Cardiac muscle cell (in vitro differentiated cells and primary cell): ENCODE measurements at regions not wholly inside any gene's neighbourhood (a gene's known extent, or its start where the extent isn't known, plus 50 kb on each side); places are given as distances from the start of the nearest gene placed in this dataset.

Source experiments
- DNase-seq, 2 donors: peaks; one replicate each; pipeline versions ENCODE4 v3.0.0 to v3.0.0-alpha.2; 2010 to 2017; ENCODE audit warnings: low read depth in 1 of 2, low spot score in 1 of 2
- H3K27ac ChIP-seq: fragments of 200-600 bp; sonication (generic); 2 replicates; pipeline ENCODE4 v1.5.1; 2016
- H3K27me3 ChIP-seq: fragments of 200-600 bp; sonication (generic); 2 replicates; pipeline ENCODE4 v1.6.0; 2016; ENCODE audit warnings: control low read depth
- H3K36me3 ChIP-seq: fragments of 200-600 bp; sonication (generic); 2 replicates; pipeline ENCODE4 v1.5.1; 2016; ENCODE audit warnings: control low read depth
- H3K4me1 ChIP-seq: fragments of 200-600 bp; sonication (generic); 2 replicates; pipeline ENCODE4 v1.8.1; 2017; ENCODE audit warnings: low read depth, mild to moderate bottlenecking, mixed run types
- H3K4me3 ChIP-seq: fragments of 200-600 bp; sonication (generic); 2 replicates; pipeline ENCODE4 v1.5.1; 2016; ENCODE audit warnings: mild to moderate bottlenecking
- H3K9me3 ChIP-seq: fragments of 200-600 bp; sonication (generic); 2 replicates; pipeline ENCODE4 v1.5.1; 2017; ENCODE audit warnings: low read depth, mild to moderate bottlenecking, control low read depth
- TF ChIP-seq, protein P1 (sequence below): IDR thresholded peaks from 2 replicates; pipeline ENCODE4 v1.5.1; 2012; ENCODE audit warnings: low read depth, mild to moderate bottlenecking, low read length

- TF ChIP-seq, protein P1, sequence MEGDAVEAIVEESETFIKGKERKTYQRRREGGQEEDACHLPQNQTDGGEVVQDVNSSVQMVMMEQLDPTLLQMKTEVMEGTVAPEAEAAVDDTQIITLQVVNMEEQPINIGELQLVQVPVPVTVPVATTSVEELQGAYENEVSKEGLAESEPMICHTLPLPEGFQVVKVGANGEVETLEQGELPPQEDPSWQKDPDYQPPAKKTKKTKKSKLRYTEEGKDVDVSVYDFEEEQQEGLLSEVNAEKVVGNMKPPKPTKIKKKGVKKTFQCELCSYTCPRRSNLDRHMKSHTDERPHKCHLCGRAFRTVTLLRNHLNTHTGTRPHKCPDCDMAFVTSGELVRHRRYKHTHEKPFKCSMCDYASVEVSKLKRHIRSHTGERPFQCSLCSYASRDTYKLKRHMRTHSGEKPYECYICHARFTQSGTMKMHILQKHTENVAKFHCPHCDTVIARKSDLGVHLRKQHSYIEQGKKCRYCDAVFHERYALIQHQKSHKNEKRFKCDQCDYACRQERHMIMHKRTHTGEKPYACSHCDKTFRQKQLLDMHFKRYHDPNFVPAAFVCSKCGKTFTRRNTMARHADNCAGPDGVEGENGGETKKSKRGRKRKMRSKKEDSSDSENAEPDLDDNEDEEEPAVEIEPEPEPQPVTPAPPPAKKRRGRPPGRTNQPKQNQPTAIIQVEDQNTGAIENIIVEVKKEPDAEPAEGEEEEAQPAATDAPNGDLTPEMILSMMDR: no peak
- no peak overlapping the region for H3K4me3 ChIP-seq
- no peaks in the 10 kb centered on the region for H3K27me3 ChIP-seq
- no peaks in the 10 kb centered on the region for H3K4me1 ChIP-seq
- H3K36me3 ChIP-seq: no peaks in the 10 kb centered on the region
- no peak for DNase-seq
- no peaks in the 10 kb centered on the region for H3K9me3 ChIP-seq
- no peak overlapping the region for H3K27ac ChIP-seq
Measured at GRCh38 chr7:423312-424260, 96.1 kb downstream of the PDGFA start.

GRCh38 chr7:424301-424935, 95.2 kb downstream of the PDGFA start:
- no peak for DNase-seq
- H3K4me1 ChIP-seq: no peaks in the 10 kb centered on the region
- H3K36me3 ChIP-seq: no peaks in the 10 kb centered on the region
- no peaks in the 10 kb centered on the region for H3K9me3 ChIP-seq
- H3K4me3 ChIP-seq: no peak overlapping the region
- H3K27ac ChIP-seq: no peak overlapping the region
- TF ChIP-seq, protein P1: no peak
- H3K27me3 ChIP-seq: no peaks in the 10 kb centered on the region

DNA sequence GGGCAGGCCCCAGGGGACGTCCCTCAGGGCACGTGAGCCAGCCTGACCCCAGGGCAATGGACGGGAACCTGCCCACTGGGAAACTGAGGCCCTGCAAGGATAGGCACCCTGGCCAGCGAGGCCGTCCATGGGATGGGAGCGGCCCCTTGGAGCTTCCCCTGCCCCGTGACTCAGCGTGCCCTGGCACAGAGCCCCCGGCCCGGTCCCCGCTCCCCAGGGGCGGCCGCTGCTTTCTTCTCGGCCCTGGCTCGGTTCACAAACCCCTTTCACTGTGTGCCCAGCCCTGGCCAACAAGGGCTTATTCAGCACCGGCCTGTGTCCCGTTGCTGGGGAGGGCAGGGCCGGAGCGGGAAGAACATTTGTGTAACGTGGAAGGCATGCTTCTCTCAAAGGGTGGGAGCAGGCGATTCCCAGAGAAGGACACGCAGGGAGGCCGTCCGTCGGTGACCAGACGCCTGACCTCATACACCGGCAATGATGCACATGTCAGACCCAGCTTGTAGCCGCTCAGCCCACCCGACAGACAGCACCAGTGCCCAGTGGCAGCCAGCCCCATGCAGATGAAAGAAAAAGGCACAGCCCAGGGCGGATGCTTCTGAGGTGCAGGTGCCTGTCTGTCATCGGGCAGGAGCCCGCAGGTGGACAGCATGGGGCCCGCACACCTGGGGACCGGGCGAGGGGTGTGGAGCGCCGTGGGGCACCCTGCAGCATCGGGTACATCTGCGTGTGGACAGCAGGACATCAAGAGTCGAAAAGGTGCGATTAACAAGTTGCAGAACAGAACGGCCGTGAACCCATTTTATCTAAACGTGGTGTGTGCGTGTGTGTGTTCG, 94.5 kb downstream of the PDGFA start:
- no peaks in the 10 kb centered on the region for H3K27me3 ChIP-seq
- no peaks in the 10 kb centered on the region for H3K4me1 ChIP-seq
- TF ChIP-seq, protein P1: no peak

GRCh38 chr7:425794-426188, 93.9 kb downstream of the PDGFA start:
- Histone ChIP-seq H3K4me3 (no peak overlapping the region), H3K9me3 (no peaks in the 10 kb centered on the region), H3K27me3 (no peaks in the 10 kb centered on the region), H3K27ac (no peak overlapping the region), H3K4me1 (no peaks in the 10 kb centered on the region), H3K36me3 (no peaks in the 10 kb centered on the region)
- TF ChIP-seq, protein P1: no peak
- DNase-seq: no peak

More for the DNA sequence above, 94.5 kb downstream of the PDGFA start:
- no peak for DNase-seq
- Histone ChIP-seq H3K36me3 (no peaks in the 10 kb centered on the region), H3K27ac (no peak overlapping the region), H3K4me3 (no peak overlapping the region), H3K9me3 (no peaks in the 10 kb centered on the region)

DNA sequence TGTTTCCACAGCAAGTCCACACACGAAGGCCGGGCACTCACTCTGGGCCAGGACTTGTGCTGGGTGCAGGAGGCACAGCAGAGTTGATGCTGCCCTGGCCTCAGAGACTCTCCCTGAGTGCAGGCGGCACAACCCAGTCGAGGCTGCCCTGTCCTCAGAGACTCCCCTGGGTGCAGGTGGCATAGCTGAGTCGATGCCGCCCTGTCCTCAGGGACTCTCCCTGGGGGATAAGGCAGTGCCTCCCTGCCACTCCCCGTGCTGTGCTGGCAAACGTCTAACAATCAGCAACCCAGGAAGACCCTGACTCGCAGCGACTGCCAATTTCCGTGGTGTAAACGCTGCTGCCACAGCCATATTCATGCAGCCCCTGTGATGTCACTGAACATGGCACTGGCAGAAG, 93.1 kb downstream of the PDGFA start:
- no peaks in the 10 kb centered on the region for H3K27me3 ChIP-seq
- no peaks in the 10 kb centered on the region for H3K9me3 ChIP-seq
- no peak for DNase-seq
- TF ChIP-seq, protein P1: no peak
- no peaks in the 10 kb centered on the region for H3K4me1 ChIP-seq
- no peak overlapping the region for H3K27ac ChIP-seq
- H3K36me3 ChIP-seq: no peaks in the 10 kb centered on the region
- H3K4me3 ChIP-seq: no peak overlapping the region
